Hematopoietic multipotent progenitor cell treated with erythropoietin and hydrocortisone succinate and interleukin-3 and kit ligand, for 4 days (in vitro differentiated cells): ENCODE measurements at regions not wholly inside any gene's neighbourhood (a gene's known extent, or its start where the extent isn't known, plus 50 kb on each side); places are given as distances from the start of the nearest gene placed in this dataset.
"Not testable (repeated sequence)": the region's sequence is repeated elsewhere in the genome, so short reads cannot be mapped to it uniquely, and the experiment has no call there.

Experiments
- DNase-seq: peaks from one replicate; pipeline ENCODE4 v3.0.0-alpha.2; 2015

- DNase-seq, result no peak
These were observed 282.5 kb upstream of the RASGEF1B start for GRCh38 chr4:81754169-81754568.

GRCh38 chr4:81751531-81752289 is 280.0 kb upstream of the RASGEF1B start:
- DNase-seq, result no peak

DNA sequence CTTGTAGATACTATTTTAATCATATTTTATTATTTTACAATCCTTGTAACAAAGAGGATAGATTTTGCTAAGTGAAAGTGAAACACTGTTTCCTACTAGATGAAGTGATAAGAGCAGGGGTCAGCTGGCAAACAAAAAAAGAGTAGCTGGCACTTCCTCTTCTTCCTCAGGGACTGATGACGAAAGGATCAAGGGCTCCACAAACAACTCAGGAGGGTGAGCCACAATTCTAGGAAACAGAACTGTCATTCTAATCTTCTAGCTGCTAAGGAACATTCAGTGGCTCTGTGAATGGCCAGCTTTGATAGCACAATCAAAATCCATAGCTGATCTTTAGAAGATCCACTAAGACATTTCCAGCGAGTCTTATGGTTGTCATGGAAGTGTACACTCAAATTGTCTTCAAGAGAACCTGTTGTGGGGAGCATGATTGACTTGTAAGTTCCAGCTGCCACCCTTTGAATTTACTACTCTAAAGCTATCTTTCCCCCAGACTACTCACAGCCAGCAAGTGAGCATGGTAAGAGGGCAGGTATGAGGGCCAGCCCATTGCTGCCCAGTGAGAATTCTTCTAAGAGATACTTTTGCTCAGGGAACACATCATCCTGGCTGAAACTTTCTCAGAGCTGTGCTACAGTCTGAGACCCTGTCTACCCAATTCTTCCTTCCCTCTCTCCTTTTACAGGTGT is 275.7 kb upstream of the RASGEF1B start:
- DNase-seq, result peak; percentile 81

GRCh38 chr4:81746773-81747172 is 275.1 kb upstream of the RASGEF1B start:
- DNase-seq, result no peak

DNA sequence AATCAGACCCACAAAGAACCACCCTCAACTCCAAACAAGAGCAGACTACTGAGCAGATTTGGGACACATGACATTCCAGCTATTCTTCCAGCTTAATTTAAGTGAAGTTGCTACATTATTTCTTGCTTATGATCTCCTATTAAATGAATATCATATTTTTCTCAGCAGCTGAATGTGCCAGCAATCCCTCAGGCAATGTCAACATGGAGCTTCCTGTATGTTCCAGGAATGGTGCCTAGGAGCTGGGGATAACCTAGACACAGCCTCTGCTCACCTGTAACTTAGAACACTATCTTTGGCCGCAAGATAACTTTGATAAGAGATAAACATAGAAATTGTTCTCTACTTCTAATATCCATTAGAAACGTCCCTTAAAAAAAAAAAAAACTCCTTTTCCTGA is 274.4 kb upstream of the RASGEF1B start:
- DNase-seq, result no peak

DNA sequence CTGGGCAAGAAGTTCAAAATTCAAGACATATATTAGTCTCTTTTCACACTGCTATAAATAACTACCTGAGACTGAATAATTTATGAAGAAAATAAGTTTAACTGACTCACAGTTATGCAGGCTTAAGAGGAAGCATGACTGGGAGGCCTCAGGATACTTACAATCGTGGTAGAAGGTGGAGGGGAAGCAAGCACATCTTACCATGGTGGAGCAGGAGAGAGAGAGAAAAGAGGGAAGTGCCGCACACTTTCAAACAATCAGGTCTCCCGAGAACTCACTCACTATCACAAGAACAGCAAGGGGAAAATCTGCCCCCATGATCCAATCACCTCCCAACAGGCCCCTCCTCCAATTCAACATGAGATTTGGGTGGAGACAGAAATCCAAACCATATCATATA is 273.3 kb upstream of the RASGEF1B start:
- peak; percentile 24 for DNase-seq

DNA sequence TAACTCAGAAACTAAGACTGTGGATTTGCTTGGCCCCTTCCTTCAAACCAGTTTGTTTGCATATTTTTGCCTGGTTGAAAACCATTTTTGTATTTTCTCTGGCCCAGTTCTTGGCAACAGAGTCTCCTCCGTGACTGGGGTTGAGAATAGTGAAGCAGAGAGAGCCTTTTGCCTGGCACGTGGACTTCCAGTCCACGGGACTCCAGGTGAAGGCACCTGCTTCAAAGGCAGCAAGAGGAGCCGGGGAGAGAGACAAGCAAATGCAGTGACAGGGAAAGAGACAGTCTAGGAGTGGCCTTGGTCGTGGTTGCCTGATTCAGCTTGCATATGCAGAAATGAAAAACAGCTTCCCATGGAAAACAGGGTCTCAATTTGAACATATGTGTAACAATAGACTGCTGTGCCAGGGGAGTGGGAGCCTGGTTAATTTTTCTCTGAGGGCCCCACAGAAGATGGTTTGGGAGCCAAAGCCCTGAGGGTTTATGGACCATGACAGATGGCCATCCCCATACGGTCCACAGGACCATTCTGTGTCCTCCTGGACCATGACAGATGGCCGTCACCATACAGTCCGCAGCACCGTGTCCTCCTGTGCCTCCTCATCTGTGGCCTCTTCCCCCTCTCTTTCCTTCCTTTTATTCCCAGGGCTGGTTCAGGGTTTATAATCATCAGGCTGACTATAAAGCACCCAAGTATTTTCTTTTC is 272.2 kb upstream of the RASGEF1B start:
- DNase-seq, result no peak

DNA sequence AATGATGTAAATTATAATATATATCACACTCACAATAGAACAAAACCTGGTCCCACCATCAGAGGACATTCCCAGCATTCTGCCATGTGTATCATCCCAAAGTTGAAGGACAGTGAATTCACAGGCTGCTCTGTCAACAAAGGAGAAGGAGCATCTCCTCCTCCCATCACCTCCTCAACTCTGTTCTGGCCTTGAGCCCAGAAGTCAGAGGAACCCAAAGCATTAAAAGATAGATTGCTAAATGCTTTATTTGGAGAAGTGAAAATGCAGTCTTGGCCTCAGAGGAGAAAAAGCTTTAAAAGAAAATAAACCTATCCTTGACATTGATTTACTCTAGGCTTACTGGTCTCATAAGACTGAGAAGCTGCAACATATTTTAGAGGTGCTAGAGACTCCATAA is 268.8 kb upstream of the RASGEF1B start:
- no peak for DNase-seq

DNA sequence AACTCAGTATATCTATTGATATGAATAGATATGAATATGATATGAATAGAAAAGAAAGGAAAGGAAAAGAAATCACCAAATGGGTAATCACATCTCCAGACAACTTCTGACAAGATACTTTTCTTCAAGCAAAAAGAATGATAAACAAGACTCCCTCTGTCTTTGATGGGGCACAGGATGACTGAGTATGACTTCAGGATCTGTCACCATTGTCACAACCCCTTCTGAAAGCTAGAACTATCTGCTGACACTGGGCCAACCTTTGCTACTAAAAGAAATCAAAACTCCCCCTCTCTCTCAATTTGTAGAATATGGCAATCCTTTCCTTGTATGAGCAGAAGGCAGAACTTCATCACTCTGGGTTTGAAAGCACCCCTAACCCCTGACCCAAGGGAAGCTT is 267.2 kb upstream of the RASGEF1B start:
- no peak for DNase-seq

GRCh38 chr4:81737865-81738559 is 266.3 kb upstream of the RASGEF1B start:
- no peak for DNase-seq

DNA sequence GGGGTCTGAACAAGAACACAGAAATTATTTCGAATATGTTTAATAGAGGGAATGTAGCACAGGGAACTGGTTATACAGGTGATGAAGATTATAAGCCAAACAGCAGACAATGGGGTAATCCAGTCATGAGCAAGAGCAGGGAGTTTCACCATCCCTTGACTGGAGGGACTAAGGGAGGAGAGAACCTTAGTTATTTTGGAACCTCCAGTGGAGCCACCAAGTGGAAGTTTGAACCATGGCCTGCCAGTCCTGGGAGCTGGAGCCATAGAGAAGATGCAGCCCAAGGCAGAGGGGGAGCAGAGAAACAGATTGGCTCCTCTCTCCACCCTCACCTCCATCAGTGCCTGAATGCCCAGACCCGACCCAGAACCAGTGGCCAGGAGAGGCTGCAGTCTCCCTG is 264.6 kb upstream of the RASGEF1B start:
- no peak for DNase-seq

GRCh38 chr4:81732980-81733379 is 261.3 kb upstream of the RASGEF1B start:
- DNase-seq, result no peak

- peak; percentile 72 for DNase-seq
These were observed 253.2 kb upstream of the RASGEF1B start for GRCh38 chr4:81724925-81725329.

GRCh38 chr4:81723927-81724587 is 252.3 kb upstream of the RASGEF1B start:
- DNase-seq, result peak; percentile 17

GRCh38 chr4:81723019-81723884 is 251.5 kb upstream of the RASGEF1B start:
- DNase-seq, result no peak

- DNase-seq, result no peak
These were observed 250.7 kb upstream of the RASGEF1B start for GRCh38 chr4:81722290-81722851.

DNA sequence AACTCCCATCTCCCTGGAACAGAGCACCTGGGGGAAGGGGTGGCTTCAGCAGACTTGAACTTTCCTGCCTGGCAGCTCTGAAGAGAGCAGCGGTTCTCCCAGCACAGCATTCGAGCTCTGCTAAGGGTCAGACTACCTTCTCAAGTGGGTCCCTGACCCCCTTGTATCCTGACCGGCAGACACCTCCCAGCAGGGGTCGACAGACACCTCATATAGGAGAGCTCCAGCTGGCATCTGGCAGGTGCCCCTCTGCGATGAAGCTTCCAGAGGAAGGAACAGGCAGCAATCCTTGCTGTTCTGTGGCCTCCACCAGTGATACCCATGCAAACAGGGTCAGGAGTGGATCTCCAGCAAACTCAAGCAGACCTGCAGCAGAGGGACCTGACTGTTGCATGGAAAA is 244.1 kb upstream of the RASGEF1B start:
- DNase-seq, result no peak

DNA sequence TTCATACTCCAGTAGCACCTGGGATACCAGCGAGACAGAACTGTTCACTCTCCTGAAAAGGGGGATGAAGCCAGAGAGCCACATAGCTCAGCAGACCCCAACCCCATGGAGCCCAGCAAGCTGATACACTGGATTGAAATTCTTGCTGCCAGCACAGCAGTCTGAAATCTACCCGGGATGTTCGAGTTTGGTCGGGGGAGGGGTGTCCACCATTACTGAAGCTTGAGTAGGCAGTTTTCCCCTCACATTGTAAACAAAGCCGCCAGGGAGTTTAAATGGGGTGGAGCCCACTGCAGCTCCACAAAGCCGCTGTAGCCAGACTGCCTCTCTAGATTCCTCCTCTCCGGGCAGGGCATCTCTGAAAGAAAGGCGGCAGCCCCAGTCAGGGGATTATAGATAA is 243.7 kb upstream of the RASGEF1B start:
- not testable (repeated sequence) for DNase-seq

DNA sequence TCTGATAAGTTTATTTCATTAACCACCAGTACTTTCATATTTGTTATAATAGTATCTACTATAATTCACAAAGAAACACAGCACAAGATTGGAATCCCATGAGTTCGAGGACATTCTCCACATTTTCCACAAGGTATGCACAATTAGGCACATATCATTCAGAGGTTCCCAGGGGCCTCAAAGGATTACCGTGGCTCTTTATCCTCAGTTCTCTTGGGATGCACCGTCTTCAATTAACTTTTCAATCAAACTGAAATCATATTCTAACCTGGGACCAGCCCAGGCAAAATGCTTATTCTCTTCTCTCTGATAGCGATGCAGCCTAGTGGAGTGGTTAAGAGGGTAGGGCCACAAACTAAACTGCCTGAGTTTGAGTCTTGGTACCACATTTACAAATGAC is 242.6 kb upstream of the RASGEF1B start:
- DNase-seq, result no peak

- DNase-seq, result no peak
These were observed 241.0 kb upstream of the RASGEF1B start for GRCh38 chr4:81712714-81713113.

DNA sequence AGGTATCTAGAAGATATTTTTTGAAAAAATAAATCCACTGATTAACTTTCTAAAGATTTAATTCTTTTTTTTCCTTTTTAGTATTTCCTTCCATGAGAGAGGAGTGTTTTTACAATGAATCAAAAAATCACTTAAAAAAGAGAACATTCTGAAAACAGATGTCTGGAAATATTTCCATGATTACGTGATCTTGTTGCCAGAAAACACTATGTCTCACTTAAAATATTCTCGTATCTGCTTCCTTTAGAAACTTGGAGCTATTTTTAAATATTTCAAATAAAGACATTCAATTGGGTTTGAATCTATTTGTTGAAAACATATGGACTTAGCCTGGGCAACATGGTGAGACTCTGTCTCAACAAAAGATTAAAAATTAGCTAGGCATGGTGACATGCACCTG is 232.8 kb upstream of the RASGEF1B start:
- DNase-seq, result no peak
